GM21515 (cell line): ENCODE measurements at regions not wholly inside any gene's neighbourhood (a gene's known extent, or its start where the extent isn't known, plus 50 kb on each side); places are given as distances from the start of the nearest gene placed in this dataset.
"Not testable (repeated sequence)": the region's sequence is repeated elsewhere in the genome, so short reads cannot be mapped to it uniquely, and the experiment has no call there.

Experiments used
- ATAC-seq: cut with Tn5 transposase; IDR thresholded peaks from one replicate; pipeline ENCODE4 v1.9.1; 2021; ENCODE audit not compliant: unreplicated experiment

DNA sequence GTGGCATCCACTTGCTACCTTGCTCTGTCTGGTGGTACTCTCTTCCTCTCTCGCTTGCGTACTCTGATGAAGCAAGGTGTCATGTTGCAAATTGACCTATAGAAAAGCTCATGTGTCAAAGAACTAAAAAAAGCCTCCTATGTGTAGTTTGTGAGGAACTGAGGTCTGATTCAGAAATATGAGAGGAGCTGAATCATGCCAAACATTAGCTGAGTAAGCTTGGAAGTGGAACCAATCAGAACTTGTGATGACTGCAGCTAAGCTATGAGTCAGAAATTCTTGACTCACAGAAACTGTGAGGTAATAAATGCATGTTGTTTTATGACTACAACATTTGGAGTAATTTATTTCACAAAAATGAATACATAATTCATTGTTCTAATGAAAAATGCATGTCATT lies 2138.8 kb downstream of the PCDH7 start:
- ATAC-seq = no peak

DNA sequence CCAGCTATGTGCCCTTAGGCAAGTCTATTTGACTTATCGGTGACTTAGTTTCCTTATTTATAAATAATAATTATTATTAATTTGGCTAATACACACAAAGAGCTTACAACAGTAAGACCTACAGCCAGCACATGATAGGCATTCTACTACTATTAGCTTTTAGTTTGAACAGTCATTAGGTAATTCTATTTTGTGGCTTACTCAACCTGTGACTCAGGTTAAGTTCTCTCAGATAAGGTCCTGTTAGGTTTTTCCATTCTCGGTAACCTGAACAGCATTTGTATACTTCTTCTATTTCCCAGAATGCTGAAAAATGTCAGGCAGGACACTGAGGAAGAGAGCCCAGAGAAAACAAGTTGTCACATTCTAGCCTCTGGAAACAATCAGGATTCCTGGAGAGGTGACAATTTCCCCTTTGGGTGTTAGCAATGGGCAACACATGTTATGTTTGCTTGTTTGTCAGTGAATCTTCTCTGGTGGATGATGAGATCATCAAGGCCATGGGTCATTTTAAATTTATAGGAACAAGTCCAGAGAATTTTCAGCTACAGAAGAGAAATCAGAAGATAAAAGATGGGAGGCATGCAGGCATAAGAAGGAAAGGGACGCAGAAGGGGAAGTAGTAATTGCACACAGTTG lies 2144.7 kb downstream of the PCDH7 start:
- no peak for ATAC-seq

DNA sequence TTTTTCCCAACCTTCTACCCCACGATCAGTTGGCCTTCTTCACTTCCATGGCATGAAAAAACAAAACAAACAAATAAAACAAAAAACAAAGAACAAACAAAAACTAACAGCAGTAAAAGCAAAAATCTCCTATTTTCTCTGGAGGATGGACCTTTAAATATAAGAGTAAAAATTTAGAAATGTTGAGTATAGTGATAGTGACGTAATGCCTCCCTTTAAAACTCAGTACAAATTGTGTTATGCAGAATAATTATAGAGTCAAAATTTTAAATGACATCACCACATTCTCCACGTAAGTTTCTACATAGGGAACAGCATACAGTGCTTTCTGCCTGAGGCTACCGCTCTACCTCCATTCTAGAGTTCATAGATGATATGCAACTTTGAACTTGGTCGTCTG lies 2156.4 kb downstream of the PCDH7 start:
- ATAC-seq = no peak

DNA sequence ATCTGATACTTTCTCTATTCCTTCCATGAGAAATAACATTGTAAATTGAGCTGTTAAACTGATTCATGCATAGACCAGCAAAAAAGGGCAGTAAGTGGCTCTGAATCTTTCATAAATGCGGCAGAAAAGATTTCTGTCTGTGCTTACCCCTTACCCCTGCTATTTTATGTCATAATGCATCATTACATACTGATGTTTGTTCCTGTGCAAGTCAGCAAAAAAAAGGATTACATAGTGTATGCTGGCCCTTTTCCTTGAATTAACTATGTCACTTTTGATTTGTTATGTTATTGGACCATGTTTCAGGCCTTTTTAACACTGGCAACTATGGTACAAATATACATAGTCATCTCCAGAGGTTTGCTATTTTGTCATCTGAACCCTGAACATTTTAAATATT lies 2159.7 kb downstream of the PCDH7 start:
- ATAC-seq = no peak

DNA sequence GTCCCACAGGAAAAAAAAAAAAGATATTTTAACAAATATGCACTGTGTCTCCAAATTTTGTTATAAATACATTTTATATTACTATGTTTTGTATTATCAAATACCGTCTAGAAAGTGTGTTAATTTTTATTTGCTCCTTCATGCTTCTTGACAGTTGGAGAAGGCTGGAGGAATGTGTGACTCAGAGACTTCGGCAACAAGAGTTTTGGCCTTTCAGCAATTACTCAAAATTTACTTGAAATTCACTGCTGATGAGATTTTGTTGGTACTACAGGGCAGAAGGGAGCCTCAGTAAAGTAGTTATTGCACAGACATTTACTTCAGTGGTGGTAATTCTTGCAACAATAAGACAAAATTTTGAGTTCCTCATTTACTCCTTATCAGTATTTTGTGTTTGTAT lies 2164.0 kb downstream of the PCDH7 start:
- ATAC-seq = no peak

DNA sequence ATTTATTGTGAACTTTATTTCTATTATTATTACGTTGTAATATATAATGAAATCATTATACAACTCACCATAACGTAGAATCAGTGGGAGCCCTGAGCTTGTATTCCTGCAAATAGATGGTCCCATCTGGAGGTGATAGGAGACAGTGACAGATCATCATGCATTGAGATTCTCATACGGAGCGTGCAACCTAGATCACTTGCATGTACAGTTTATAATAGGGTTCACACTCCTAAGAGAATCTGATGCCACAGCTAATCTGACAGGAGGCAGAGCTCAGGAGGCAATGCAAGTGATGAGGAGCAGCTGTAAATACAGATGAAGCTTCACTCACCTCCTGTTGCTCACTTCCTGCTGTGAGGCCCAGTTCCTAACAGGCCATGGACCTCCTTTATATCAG lies 2170.2 kb downstream of the PCDH7 start:
- ATAC-seq = no peak

DNA sequence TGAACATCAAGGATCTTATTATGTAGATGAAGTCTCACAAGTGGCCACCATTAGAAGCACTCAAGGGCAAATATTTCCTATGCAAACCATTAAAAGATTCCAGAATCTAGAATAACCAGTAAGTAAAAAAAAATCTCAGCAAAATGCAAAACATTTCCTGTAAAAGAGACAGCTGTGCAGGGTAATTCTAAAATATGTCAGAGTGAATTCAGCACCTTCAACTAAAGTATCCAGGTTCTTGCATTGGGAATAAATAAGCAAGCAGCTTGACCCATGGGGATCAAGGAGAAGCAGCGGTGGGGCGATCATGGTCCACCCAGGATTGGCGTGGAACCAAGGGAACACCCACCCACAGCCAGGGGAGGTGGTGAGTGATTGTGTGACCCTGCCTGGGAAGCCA lies 2188.9 kb downstream of the PCDH7 start:
- no peak for ATAC-seq

DNA sequence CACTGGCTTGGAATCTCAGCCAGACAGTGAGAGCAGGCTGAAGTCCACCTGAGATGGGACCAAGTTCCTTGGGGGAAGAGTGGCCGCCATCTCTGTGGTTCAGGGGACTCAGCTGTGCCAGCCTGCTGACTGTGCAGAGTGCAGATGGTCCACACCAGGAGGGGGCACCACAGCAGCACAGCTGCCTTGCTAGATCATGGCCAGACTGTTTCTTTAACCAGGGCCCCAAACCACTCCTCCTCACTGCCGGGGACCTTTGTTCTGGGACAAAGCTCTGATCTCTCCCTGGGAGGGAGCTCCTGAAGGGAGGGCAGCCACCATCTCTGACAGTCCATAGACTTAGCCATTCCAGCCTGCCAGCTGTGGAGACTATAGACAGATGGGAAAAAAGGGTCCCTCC lies 2189.6 kb downstream of the PCDH7 start:
- no peak for ATAC-seq

DNA sequence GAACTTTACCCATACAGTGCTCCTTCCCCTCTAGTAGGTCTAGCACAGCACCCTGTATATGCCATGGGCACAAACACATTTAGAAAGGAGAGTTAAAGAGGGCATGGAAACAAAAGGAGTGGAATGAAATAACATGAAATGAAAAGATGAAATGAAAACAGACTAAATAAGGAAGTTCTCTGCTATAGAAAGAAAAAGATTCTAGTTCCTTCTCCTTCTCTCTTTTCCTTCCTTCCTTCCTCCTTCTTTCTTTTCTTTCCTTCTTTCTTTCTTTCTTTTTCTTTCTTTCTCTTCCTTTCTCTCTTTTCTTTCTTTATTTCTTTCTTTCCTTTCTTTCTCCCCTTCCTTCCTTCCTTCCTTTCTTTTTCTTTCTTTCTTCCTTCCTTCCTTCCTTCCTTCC lies 2197.4 kb downstream of the PCDH7 start:
- ATAC-seq = no peak

DNA sequence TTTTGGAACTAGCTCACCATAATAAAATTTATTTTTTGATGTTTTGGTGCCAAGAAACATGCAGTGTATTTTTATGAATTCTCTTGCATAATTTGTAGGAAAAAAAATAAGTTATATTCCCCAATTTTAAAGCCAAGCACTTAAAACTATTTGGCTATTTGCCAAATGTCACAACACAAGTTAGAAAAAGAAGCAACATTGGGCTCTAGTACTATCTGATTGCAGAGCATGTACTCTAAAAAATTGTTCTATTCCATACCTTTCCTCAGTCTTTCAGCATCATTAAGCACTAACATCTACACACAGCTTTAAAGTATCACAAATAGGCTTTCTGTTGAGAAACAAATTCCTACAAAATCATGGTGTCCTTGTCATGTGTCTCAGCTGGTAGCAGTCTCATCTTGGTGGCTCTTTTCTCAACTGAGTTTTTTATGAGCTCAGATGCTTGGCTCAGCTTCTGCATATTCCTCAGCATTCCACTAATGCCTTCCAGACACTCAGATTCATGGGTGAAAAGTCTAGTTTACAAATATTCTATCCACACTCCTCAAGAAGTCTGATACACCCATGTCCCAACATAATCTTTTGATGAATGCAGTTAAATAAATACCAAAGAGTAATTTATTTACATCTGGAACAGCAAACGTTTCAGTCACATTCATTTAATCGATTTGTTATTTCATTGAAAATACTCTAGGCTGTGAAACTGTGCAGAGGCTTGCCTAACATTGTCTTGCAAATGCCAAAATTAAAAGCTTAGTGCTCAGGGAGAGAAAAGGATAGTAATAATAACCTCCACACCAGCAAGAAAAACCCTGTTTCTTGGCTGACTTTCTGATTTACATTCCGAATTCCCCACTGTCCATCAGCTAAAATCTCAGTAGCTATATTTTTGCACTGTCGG lies 2209.9 kb downstream of the PCDH7 start:
- no peak for ATAC-seq

DNA sequence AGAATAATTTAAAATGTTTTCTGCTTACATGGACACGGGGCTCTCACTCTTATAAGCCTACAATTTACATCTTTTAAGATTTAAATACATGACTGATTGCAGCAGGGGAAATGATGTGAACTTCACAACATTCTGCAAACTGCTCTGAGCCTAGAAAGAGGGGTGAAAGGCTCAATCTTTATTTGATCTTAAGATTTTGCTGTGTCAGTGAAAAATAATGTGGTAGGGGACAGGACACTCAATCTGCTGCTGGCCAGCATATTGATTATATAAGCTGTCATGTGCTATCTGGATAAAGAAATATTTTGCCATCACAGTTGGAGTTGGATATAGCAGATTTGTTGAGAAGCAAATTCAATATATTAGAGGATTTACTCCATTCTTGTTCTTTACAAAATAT lies 2210.5 kb downstream of the PCDH7 start:
- ATAC-seq = no peak

DNA sequence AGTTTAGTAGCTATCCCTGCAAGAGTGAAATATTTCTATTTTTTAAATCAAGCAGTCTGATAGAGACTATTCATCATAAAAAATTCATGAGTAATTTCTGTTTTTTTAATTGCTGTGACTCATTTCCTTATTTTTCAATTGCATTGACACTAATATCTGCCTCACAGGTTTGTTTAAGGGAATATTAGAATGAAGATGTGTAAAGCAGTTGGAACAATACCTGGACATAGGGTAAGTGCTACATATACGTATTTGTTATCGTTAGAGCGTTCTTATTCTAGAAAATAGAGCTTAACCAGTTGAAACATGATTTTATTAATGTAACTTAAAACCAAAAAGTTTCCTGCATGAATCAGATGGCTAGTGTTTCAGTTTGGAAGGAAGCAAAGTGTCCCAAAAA lies 2211.3 kb downstream of the PCDH7 start:
- ATAC-seq = no peak

DNA sequence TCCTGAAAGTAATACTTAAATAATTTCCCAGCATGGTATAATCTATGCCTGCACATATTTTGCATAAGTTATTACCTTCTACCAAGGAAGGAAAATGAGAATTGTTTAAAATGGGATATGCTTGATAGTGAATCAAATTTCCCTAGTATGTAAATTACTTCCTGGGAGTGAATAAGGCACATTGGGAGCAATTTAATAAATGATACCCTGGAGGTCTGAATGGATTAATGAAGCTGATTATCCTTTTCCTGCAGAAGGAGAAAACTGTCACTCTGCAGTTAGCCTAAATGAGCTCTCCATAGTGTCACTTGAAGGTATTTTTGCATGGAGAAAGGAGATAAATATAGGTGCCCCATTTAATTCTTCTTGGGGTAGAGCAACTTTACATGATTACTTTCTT lies 2212.0 kb downstream of the PCDH7 start:
- no peak for ATAC-seq

DNA sequence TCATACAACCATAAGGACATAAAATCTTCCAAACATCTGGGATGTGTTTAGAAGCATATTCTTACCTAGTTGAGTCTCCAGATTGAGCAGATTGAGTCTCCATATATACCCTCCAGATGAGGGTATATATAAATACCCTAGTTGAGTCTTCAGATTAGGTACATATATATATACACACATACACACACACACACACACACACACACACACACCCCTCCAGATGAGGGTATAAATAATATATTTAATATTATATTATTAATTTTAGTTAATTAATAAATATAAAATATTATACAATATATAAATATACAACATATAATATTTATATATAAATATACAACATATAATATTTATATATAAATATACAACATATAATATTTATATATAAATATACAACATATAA lies 2219.1 kb downstream of the PCDH7 start:
- ATAC-seq = not testable (repeated sequence)

DNA sequence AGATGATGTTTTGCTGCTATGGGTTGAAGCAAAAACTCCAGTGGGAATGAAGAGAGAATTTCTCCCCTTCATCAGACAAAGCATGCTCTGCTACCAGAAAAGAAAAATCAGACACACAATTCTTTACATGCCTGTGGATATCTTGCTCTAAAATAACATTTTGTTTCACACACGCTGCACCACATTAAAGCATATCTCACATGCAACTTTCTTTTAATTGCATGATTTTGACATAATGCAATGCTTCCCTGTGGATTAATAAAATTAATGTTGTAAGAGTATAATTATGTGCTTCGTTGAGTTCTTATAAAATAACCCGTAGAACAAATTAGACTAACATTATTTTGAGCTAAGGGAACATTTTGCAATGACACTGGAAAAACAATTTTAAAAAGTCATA lies 2230.7 kb downstream of the PCDH7 start:
- no peak for ATAC-seq

DNA sequence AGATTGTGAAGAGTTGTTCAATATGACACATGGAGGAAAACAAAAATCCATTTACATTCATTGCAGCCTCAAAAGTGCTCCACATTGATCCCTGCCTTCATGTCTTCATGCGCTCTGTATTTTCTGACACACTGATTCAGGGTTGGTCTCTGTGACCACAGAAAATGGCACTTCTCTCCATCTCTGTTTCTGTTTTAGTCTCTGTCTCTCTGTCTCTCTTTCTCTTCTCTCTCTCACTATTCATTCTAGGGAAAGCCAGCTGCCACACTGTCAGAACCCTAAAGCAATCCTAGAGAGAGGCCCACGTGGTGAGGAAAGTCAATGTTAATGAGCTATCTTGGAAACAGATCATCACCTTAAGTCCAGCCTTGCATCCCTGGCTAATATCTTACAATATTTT lies 2238.4 kb downstream of the PCDH7 start:
- no peak for ATAC-seq

DNA sequence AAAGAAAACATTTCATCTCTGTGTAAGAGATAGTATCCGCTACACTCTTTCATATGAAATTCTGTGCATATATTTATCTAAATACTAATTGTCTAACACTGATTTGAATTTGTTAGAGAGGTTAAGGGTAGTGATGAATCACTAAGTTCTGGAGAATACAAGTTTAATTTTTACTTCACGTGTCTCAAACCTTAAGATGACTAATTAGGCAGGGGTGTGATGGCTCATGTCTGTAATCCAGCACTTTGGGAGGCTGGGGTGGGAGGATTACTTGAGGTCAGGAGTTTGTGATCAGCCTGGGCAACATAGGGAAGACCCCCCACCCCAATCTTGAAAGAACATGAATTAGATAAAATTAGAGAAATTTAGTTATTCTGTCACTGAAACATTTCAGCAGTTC lies 2241.9 kb downstream of the PCDH7 start:
- no peak for ATAC-seq

DNA sequence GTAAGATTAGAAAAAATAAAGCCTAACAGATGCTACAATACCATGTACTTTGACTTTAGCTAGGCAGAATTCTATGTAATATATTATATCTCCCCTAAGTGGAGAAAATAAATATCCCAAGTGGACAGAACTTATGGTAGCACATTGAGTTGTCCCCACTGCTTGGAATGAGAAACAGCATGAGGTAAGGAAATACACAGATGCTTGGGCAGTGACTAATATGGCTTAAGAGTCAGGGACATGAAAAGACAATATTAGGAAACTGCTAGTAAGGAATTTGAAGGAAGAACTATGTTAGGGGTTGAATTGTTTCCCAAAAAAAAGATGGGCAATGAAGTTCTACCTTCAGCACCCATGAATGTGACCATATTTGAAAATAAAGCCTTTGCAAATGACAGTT lies 2265.1 kb downstream of the PCDH7 start:
- no peak for ATAC-seq

DNA sequence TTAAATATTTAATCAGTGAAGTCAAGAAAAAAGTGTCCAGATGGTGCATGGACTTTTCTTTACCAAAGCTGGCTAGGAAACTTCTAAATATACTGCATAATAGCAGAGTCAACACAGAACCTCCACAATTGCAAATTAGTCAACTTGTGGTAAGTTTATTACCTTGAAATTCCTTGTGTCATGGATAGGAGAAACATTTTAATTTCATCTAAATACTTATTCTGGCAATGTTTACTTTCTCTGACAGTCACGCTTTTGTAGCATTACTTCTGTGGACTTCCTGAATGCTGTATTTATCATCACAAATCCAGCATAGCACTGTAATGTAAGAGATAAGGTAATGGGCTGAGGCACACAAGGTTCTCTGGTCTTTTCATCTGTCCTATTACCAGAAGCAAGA lies 2266.1 kb downstream of the PCDH7 start:
- no peak for ATAC-seq

DNA sequence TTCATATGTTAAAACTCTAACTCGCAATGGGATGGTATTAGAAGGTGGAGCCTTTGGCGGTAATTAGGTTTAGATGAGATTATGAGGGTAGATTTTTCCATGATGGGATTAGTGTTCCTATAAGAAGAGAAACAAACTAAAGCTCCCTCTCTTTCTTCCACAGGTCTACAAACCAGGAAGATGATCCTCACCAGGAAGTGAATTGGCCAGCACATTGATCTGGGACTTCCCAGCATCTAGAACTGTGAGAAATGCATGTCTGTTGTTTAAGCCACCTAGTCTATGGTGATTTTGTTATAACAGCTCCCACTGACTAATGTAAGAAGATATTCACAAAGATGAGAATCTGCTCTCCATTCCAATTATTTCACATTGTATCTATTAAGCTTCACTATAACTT lies 2266.9 kb downstream of the PCDH7 start:
- no peak for ATAC-seq

DNA sequence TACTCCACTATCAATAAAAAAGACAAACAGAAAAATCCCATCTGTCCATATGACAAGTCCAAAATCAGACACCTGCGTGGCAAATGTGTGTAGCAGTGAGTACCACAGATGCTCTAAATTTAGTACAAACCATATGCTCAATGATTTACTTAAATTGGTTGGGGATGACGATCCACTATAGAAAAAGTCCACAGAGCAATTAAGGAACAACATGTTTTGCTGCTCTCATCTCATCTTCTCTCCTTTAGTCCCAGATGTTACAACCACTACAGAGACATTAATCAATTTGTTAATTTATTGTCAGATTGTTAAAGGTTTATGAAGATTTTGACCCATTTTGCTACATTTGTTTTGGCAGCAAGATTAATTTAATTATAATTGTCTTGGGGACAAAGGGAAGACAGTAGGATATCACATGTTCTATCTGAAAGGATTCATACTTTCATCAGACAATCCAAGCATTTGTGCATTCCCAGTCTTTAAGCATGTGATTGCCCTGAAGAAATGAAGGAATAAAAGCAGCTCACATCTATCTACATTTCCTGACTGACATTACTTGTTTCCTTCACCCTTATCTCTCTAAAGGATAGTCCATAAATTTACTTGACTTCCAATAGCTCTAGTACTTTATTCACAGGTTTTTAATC lies 2268.1 kb downstream of the PCDH7 start:
- no peak for ATAC-seq

DNA sequence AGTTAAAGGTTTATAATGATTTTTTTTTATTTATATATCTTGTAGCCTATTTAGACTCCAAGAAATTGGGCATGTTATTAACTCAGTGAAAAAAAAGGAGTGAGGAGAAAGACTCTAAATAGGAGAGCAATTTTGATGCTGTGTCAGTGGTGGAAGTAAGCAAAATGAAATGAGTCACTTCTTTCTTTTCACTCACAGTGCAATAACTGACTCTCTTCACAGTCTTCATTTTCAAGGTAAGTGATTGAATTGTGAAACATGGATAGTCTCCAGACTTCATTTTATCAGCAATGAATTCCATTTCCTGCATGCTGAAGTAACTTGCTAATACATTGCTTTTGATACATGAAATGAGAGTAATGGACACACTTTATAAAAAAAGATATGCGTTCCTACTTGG lies 2271.5 kb downstream of the PCDH7 start:
- no peak for ATAC-seq
